NB4 (cell line): ENCODE measurements at regions not wholly inside any gene's neighbourhood (a gene's known extent, or its start where the extent isn't known, plus 50 kb on each side); places are given as distances from the start of the nearest gene placed in this dataset.

Source experiments
- MAX ChIP-seq: IDR thresholded peaks from 2 replicates; pipeline ENCODE4 v1.6.1; 2011; ENCODE audit warnings: low read depth, low read length
- MYC ChIP-seq: IDR thresholded peaks from 2 replicates; pipeline ENCODE4 v1.6.1; 2011; ENCODE audit warnings: low read depth, low read length
- POLR2A ChIP-seq: IDR thresholded peaks from 2 replicates; pipeline ENCODE4 v1.6.1; 2011; ENCODE audit warnings: mild to moderate bottlenecking; ENCODE audit not compliant: insufficient read length; ENCODE audit errors: extremely low read depth
- TF ChIP-seq, protein P1 (sequence below): IDR thresholded peaks from one replicate; pipeline ENCODE4 v1.5.1; 2012; ENCODE audit warnings: low read depth, low read length

DNA sequence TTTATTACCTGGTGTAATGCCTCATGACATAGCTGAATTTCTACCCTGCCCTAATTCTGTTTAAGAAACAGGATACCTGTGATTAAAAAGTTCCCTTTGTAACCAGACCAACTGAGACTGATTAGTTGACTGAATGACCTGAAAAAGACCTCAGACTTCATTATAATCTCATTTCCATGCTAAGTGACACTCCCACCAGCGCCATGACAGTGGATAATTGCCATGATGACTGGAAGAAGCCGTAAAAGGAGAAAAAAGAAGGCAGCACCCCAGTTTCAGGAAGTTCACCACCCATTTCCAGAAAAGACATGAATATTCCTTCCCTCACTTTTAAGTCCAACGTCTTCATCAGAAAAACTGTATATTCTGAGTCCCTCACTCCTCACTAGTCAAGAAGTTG lies 125.6 kb upstream of the HS3ST4 start:
- TF ChIP-seq, protein P1, sequence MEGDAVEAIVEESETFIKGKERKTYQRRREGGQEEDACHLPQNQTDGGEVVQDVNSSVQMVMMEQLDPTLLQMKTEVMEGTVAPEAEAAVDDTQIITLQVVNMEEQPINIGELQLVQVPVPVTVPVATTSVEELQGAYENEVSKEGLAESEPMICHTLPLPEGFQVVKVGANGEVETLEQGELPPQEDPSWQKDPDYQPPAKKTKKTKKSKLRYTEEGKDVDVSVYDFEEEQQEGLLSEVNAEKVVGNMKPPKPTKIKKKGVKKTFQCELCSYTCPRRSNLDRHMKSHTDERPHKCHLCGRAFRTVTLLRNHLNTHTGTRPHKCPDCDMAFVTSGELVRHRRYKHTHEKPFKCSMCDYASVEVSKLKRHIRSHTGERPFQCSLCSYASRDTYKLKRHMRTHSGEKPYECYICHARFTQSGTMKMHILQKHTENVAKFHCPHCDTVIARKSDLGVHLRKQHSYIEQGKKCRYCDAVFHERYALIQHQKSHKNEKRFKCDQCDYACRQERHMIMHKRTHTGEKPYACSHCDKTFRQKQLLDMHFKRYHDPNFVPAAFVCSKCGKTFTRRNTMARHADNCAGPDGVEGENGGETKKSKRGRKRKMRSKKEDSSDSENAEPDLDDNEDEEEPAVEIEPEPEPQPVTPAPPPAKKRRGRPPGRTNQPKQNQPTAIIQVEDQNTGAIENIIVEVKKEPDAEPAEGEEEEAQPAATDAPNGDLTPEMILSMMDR: no peak
- TF ChIP-seq POLR2A (no peak), MAX (no peak), MYC (no peak)
